Activated CD4-positive, alpha-beta T cell treated with anti-CD3 and anti-CD28 coated beads, Interleukin-2, amount 10 ng/mL, durations not matched to agents 24 days and 14 days (primary cell): ENCODE measurements at regions not wholly inside any gene's neighbourhood (a gene's known extent, or its start where the extent isn't known, plus 50 kb on each side); places are given as distances from the start of the nearest gene placed in this dataset.

Experiments used
- DNase-seq: peaks from one replicate; pipeline ENCODE4 v3.0.0; 2022
- H3K27ac Mint-ChIP-seq: one replicate; pipeline ENCODE4 v1.8.0; 2022; ENCODE audit warnings: mild to moderate bottlenecking, mixed read lengths
- H3K27me3 Mint-ChIP-seq: one replicate; pipeline ENCODE4 v1.8.0; 2022; ENCODE audit warnings: mixed read lengths
- H3K36me3 Mint-ChIP-seq: one replicate; pipeline ENCODE4 v1.8.0; 2022; ENCODE audit warnings: low read depth, mild to moderate bottlenecking, mixed read lengths
- H3K4me1 Mint-ChIP-seq: one replicate; pipeline ENCODE4 v1.8.0; 2021; ENCODE audit warnings: mixed read lengths
- H3K4me3 Mint-ChIP-seq: one replicate; pipeline ENCODE4 v1.8.0; 2022; ENCODE audit warnings: mild to moderate bottlenecking, moderate library complexity, mixed read lengths
- H3K9me3 Mint-ChIP-seq: one replicate; pipeline ENCODE4 v1.8.0; 2021; ENCODE audit warnings: mixed read lengths
- intact Hi-C: fragments of 100-400 bp; cut with micrococcal nuclease; formaldehyde crosslinking; loops from one replicate; pipeline ENCODE4 v1.15.1; 2023

DNA sequence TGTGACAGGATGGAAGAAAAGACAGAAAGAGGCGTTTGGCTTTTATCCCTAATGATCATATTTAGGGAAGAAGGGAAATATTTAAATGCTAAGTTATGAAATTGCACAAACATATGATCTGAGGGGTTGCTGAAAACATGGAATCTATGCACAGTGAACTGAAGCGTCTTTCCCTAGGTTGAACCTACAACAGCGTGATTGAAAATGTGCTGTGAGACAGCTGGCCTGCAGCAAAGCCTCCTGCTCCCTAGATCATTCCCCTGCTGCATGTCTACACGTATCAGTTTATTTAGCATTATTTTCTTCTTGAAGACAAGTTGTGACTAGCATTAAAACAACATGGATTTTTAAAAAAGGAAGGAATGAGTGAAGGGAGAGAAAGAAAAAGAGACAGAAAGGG lies 272.5 kb upstream of the TRAM1L1 start:
- no peak overlapping the region for H3K27ac Mint-ChIP-seq
- no peaks in the 10 kb centered on the region for H3K4me1 Mint-ChIP-seq
- DNase-seq: no peak
- H3K9me3 Mint-ChIP-seq: no peaks in the 10 kb centered on the region
- intact Hi-C loops: no loop called here
- no peak overlapping the region for H3K4me3 Mint-ChIP-seq
- H3K27me3 Mint-ChIP-seq: no peaks in the 10 kb centered on the region
- no peaks in the 10 kb centered on the region for H3K36me3 Mint-ChIP-seq

DNA sequence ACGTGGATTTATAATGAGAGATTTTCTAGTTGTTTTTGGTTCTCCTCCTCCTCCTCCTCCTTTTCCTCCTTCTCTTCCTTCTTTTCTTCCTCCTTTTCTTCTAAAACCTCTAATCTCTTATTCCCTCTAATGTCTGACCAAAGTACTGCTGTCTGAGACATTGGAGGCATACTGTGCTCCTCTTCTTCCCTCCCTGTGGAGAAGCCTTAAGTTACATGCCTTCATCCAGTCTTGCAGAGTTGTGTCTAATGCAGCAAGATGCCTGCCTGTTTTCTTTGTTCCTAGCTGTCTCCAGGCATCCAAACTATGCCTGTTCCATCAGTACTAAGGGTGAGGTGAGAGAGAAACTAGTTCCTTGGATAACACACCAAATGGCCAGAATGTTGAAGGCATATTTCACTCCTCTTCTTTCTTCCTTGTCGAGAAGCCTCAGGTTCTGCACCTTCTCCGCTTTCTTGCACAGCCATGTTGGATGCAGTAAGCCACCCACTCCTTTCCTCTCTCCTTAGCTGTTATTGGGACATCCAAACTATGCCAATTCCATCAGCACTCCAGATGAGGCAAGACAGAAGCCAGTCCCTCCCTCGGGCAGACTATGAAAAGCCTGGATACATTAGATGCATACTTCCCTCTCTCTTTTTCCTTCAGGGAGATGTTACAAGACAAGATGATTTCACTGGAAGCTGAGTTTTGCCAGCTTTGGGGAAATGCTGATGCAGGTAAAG lies 285.7 kb upstream of the TRAM1L1 start:
- Mint-ChIP-seq H3K27me3 (no peaks in the 10 kb centered on the region), H3K4me3 (no peak overlapping the region), H3K27ac (no peak overlapping the region), H3K36me3 (no peaks in the 10 kb centered on the region), H3K4me1 (no peaks in the 10 kb centered on the region), H3K9me3 (no peaks in the 10 kb centered on the region)
- intact Hi-C loops: no loop called here
- DNase-seq: no peak

DNA sequence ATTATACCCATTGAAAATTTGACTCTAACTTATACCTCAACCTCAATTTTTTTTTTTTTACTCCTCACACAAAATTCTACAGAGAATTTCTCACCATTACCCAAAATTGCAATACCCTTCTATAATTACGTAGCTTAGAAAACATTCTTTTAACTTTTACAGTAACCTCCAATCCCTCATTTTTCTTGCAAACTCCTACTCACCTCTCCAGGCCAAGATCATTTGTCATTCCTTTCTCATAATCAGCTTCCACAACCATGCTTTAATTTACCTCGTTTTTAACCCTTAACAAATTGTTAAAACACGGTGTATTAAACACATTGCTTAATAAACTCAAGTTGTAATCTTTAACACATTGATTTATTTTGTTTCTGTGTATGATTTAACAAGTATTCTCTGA lies 289.7 kb upstream of the TRAM1L1 start:
- H3K36me3 Mint-ChIP-seq: no peaks in the 10 kb centered on the region
- no peak overlapping the region for H3K4me3 Mint-ChIP-seq
- no peak overlapping the region for H3K27ac Mint-ChIP-seq
- no peaks in the 10 kb centered on the region for H3K9me3 Mint-ChIP-seq
- no peaks in the 10 kb centered on the region for H3K27me3 Mint-ChIP-seq
- intact Hi-C loops: no loop called here
- no peak for DNase-seq
- no peaks in the 10 kb centered on the region for H3K4me1 Mint-ChIP-seq

DNA sequence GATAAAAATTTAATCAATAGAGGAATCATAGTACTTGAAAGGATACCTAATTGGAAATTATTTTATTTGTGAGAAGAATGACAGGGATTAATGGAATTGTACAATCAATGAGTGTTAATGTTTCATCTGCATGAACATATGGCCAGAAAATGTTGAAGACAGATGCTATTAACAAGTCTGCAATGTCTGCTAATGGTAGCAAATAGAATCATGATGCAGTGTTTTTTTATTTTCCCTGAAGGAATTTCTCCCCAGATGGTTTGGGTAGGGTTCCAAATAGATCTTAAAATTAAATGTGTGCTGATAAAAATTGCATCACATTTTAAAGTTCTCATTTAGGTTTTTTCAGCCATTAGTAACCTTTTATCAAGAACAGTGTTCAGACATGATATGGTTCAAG lies 291.3 kb upstream of the TRAM1L1 start:
- no peak for DNase-seq
- no peak overlapping the region for H3K4me3 Mint-ChIP-seq
- H3K27ac Mint-ChIP-seq: no peak overlapping the region
- H3K4me1 Mint-ChIP-seq: no peaks in the 10 kb centered on the region
- intact Hi-C loops: no loop called here
- H3K36me3 Mint-ChIP-seq: no peaks in the 10 kb centered on the region
- H3K27me3 Mint-ChIP-seq: no peaks in the 10 kb centered on the region
- no peaks in the 10 kb centered on the region for H3K9me3 Mint-ChIP-seq

DNA sequence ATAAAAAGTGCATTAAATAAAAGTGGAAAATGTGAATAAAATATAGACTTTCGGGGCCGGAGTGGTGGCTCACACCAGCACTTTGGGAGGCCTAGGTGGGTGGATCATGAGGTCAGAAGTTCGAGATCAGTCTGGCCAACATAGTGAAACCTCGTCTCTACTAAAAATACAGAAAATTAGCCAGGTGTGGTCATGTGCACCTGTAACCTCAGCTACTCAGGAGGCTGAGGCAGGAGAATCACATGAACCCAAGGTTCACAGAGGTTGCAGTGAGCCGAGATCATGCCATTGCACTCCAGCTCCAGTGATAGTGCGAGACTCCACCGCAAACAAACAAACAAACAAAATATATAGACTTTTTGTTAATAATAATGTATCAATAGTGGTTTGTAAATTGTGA lies 293.6 kb upstream of the TRAM1L1 start:
- no peaks in the 10 kb centered on the region for H3K9me3 Mint-ChIP-seq
- no peak overlapping the region for H3K4me3 Mint-ChIP-seq
- DNase-seq: no peak
- no peaks in the 10 kb centered on the region for H3K27me3 Mint-ChIP-seq
- intact Hi-C loops: no loop called here
- H3K27ac Mint-ChIP-seq: no peak overlapping the region
- H3K36me3 Mint-ChIP-seq: no peaks in the 10 kb centered on the region
- H3K4me1 Mint-ChIP-seq: no peaks in the 10 kb centered on the region

DNA sequence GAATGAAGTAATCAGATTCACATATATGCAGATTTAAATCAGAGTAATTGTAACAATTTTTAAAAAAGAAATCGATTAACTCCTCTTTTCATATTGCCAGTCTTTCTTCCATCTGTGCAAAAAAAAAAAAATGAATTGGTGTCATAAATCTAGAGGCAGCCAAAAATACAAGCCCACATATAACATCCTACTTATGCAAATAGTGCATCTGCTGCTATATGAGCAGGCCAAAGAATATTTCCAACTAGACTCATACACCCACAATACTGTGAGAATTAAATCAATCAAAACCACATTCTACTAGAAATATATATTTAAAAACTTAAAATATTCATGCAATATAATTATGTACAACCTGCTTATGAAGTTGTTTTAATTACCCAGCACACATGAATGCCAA lies 298.1 kb upstream of the TRAM1L1 start:
- H3K4me1 Mint-ChIP-seq: no peaks in the 10 kb centered on the region
- H3K4me3 Mint-ChIP-seq: no peak overlapping the region
- DNase-seq: no peak
- intact Hi-C loops: no loop called here
- no peak overlapping the region for H3K27ac Mint-ChIP-seq
- H3K36me3 Mint-ChIP-seq: no peaks in the 10 kb centered on the region
- no peaks in the 10 kb centered on the region for H3K9me3 Mint-ChIP-seq
- H3K27me3 Mint-ChIP-seq: no peaks in the 10 kb centered on the region

DNA sequence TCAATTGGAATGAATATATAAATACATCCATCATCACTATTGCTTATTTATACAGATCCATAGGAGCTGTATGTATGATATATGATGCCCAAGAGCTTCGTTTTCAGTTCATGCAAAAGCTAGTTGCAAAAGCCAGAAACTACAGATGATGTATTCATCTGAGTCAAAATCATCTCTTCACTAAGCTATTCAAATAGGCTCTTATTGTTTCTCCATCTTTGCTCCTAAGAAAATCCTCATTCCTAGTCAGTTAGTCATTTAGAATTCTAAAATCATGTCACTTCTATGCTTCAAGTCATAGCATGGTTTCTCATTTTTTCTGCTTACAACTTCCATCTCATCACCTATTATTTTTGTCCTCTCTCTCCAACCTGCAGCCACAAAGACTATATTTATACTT lies 300.1 kb upstream of the TRAM1L1 start:
- Mint-ChIP-seq H3K4me1 (no peaks in the 10 kb centered on the region), H3K9me3 (no peaks in the 10 kb centered on the region), H3K4me3 (no peak overlapping the region), H3K27me3 (no peaks in the 10 kb centered on the region), H3K27ac (no peak overlapping the region), H3K36me3 (no peaks in the 10 kb centered on the region)
- intact Hi-C loops: no loop called here
- no peak for DNase-seq

DNA sequence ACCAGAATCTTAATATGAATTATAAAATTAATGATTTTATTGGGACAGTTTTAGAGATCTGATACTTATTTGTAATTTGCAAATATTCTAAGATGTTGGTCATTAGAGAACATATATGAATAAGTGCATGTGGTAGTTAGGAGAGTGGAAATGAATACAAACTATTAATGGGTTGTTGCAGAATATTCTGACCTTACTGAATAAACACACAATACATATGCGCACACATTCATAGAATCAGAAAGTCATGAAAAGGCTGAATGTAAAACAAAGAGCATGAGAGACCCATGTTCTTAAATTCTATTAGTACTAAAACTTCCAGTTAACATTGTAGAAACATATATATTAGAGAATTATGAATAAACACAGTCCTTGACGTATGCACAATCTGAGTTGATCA lies 301.7 kb upstream of the TRAM1L1 start:
- Mint-ChIP-seq H3K4me3 (no peak overlapping the region), H3K27ac (no peak overlapping the region), H3K36me3 (no peaks in the 10 kb centered on the region), H3K4me1 (no peaks in the 10 kb centered on the region), H3K9me3 (no peaks in the 10 kb centered on the region), H3K27me3 (no peaks in the 10 kb centered on the region)
- intact Hi-C loops: no loop called here
- DNase-seq: no peak

DNA sequence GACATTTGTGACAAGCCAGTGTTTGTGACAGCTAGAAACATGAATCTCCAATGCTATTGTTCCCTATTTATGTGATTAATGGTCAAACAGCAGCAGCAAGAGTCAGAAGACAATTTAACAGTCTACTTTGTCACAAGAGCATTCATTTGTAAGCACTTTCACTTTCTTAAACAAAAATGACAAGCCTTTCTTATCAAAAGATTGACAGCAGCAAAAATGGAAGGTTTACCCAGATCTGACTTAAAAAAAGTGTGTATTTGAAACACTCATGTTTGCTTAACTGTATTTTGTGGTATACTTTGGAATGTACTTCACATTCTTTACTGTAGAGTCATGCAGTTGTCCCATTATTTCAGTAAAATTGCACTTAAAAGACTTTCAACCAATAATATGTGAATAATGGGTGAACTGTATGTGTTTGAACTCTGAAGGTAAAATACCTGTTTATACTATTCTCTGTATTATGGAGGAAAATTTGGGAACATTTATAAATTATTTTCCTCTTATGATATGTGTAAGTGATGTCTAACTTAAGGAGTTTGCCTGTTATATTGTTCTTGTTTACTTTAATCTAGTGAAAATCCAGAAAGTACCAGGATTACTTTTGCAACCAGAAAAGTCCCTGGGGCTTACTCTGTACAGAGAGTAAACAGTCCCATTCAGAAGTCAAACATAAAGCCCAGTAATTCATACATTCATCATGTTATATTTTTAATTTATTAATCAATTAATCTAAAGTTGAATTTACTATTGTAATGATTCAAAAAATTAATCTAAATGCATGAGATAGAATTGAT lies 314.9 kb upstream of the TRAM1L1 start:
- no peaks in the 10 kb centered on the region for H3K36me3 Mint-ChIP-seq
- H3K27me3 Mint-ChIP-seq: no peaks in the 10 kb centered on the region
- intact Hi-C loops: no loop called here
- DNase-seq: no peak
- no peak overlapping the region for H3K27ac Mint-ChIP-seq
- no peaks in the 10 kb centered on the region for H3K9me3 Mint-ChIP-seq
- H3K4me1 Mint-ChIP-seq: no peaks in the 10 kb centered on the region
- no peak overlapping the region for H3K4me3 Mint-ChIP-seq

DNA sequence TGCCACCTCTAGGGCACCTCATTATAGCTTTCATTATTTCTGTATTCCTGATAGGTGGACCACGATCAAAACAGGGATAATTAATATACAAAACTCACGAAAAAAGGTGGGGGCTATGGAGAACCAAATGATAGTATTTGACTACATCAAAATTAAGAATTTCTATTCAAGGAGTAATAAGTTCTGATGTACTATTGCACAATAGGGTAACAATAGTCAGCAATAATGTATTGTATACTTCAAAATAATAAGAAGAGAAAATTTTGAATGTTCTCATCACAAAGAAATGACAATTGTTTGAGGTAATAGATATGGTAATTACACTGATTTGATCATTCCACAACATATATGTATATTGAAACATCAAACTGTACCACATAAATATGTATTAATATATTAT lies 327.3 kb upstream of the TRAM1L1 start:
- no peaks in the 10 kb centered on the region for H3K9me3 Mint-ChIP-seq
- intact Hi-C loops: no loop called here
- no peak overlapping the region for H3K27ac Mint-ChIP-seq
- H3K4me3 Mint-ChIP-seq: no peak overlapping the region
- no peak for DNase-seq
- no peaks in the 10 kb centered on the region for H3K4me1 Mint-ChIP-seq
- H3K36me3 Mint-ChIP-seq: no peaks in the 10 kb centered on the region
- no peaks in the 10 kb centered on the region for H3K27me3 Mint-ChIP-seq

DNA sequence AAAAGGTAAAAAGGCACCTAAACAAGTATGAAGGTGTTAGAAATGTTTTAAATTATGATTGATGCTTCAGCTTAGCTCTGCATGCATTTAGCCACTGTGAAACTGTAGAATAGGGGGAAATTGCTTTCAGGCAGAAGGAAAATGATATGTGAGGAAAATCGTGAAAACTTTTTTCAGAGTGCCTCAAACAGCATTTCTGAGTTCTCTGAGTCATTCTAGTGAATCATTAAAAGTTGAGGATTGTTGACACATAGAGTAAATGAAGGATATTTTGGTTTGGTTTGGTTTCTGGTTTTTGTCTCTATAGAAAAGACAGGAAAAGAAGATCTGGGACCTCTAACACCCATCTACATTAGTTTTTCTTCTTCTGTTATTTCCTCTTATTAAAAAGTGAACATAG lies 332.5 kb upstream of the TRAM1L1 start:
- no peak for DNase-seq
- no peak overlapping the region for H3K4me3 Mint-ChIP-seq
- H3K4me1 Mint-ChIP-seq: no peaks in the 10 kb centered on the region
- H3K36me3 Mint-ChIP-seq: no peaks in the 10 kb centered on the region
- H3K27me3 Mint-ChIP-seq: no peaks in the 10 kb centered on the region
- H3K27ac Mint-ChIP-seq: no peak overlapping the region
- intact Hi-C loops: no loop called here
- H3K9me3 Mint-ChIP-seq: no peaks in the 10 kb centered on the region

DNA sequence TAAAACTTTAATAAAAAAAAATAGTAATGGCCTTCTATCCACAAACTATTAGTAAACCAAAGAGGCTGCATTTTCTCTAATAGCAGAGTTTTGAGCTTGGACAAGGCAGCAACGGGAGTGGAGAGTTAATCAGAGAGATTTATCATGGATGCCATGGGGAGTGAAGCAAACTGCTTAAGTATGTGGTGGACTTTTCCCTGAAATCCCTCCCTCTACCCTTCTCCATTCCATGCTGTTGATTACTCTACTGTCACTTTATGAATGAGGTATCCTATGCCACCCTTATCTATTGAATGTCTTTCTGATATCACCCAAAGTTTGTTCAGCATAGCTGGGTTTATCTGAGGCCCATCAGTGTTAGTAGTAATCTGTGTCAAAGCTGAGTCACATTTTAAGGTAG lies 335.6 kb upstream of the TRAM1L1 start:
- no peak overlapping the region for H3K4me3 Mint-ChIP-seq
- no peak overlapping the region for H3K27ac Mint-ChIP-seq
- H3K36me3 Mint-ChIP-seq: no peaks in the 10 kb centered on the region
- H3K27me3 Mint-ChIP-seq: no peaks in the 10 kb centered on the region
- no peaks in the 10 kb centered on the region for H3K9me3 Mint-ChIP-seq
- no peak for DNase-seq
- no peaks in the 10 kb centered on the region for H3K4me1 Mint-ChIP-seq
- intact Hi-C loops: no loop called here

DNA sequence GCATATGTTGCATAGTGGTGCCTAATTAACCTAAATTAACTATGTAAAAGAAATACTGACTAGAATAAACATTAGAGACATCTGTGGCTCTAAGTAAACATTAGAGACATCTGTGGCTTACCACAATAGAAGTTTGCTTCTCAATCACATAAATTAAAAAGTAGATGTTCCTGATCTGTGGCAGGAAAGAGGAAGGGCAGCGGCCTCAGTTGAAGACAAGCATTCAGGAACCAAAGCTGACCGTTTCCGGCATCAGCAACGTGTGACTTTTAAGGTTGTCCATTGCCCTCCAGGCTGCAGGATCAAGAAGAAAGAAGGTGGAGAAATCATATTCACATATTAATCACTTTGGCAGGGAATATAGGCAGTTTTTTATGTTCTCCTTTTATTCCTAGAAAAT lies 336.3 kb upstream of the TRAM1L1 start:
- no peak for DNase-seq
- no peaks in the 10 kb centered on the region for H3K27me3 Mint-ChIP-seq
- H3K4me1 Mint-ChIP-seq: no peaks in the 10 kb centered on the region
- no peak overlapping the region for H3K27ac Mint-ChIP-seq
- no peaks in the 10 kb centered on the region for H3K9me3 Mint-ChIP-seq
- intact Hi-C loops: no loop called here
- H3K36me3 Mint-ChIP-seq: no peaks in the 10 kb centered on the region
- H3K4me3 Mint-ChIP-seq: no peak overlapping the region

DNA sequence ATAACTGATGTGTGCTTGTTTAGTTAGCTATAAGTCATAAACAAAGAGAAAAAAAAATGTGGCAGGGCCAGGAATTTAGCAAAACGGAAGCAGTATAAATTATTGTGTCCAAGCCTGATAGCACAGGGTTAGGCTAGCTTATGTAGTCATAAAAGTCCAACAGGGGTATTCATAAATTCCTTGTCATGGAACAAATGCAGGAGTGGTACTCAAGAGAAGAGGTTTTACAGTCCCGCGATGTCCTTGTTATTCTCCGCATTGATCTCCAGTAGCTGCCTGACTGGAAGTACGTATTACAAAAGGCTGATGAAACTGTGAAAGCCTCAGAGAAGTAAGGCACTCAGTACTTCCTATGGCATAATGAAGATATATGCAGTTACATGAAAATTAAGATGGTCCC lies 336.9 kb upstream of the TRAM1L1 start:
- H3K4me3 Mint-ChIP-seq: no peak overlapping the region
- intact Hi-C loops: no loop called here

DNA sequence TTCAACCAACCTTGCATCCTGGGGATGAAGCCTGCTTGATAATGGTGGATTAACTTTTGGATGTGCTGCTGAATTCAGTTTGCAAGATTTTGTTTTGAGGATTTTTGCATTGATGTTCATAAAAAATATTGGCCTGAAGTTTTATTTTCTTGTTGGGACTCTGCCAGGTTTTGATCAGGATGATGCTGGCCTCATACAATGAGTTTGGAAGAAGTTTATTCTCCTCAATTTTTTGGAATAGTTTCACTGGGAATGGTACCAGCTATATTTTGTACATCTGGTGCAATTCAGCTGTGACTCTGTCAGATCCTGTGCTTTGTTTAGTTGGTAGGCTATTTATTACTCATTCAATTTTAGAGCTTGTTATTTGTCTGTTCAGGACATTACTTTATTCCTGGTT lies 340.3 kb upstream of the TRAM1L1 start:
- intact Hi-C loops: no loop called here

More for the DNA sequence above, 336.9 kb upstream of the TRAM1L1 start:
- no peak for DNase-seq
- Mint-ChIP-seq H3K4me1 (no peaks in the 10 kb centered on the region), H3K27me3 (no peaks in the 10 kb centered on the region), H3K9me3 (no peaks in the 10 kb centered on the region), H3K36me3 (no peaks in the 10 kb centered on the region), H3K27ac (no peak overlapping the region)

More for the DNA sequence above, 340.3 kb upstream of the TRAM1L1 start:
- H3K27me3 Mint-ChIP-seq: no peaks in the 10 kb centered on the region
- DNase-seq: no peak
- H3K36me3 Mint-ChIP-seq: no peaks in the 10 kb centered on the region
- no peaks in the 10 kb centered on the region for H3K9me3 Mint-ChIP-seq
- no peaks in the 10 kb centered on the region for H3K4me1 Mint-ChIP-seq
- no peak overlapping the region for H3K27ac Mint-ChIP-seq
- no peak overlapping the region for H3K4me3 Mint-ChIP-seq
